ENCODE measurements at regions not wholly inside any gene's neighbourhood (a gene's known extent, or its start where the extent isn't known, plus 50 kb on each side); places are given as distances from the start of the nearest gene placed in this dataset.
"Not testable (repeated sequence)": the region's sequence is repeated elsewhere in the genome, so short reads cannot be mapped to it uniquely, and the experiment has no call there.

DNA sequence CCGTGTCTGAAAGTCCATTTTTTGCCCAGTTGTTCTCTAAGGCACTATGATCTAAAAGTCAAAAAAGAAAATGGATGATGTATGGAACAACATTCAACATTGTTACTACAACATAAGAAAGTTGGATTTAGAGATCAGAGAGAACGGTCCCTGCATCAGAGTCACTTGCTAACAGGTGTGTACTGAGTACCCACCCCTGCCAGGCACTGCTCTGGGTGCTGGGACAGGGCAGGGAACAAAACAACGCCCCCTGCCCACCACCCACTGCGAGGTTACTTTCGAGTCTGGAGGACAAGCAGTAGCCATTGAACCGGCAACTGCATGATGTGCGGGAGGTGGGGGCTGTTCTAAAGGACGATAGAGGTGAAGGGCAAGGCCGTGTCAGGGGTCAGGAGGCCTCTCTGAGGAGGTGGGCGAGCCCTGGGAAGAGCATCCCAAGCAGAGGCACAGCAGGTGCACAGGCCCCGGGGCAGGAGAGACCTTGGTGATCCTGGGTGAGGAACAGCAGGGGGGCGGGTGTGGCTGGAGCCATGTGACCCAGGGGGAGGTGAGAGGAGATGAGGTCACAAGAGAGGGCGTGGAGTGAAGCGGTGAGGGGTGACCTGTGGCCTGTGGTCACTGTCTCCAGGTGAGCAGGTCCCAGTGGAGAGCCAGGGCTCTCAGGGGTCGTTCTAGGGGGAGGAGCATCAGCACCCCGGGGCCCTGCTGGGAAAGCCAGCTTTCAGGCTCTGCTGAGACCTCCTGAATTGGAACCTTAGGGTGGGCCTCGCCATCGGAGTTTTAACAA lies 197.5 kb upstream of the SULF2 start:
- in situ Hi-C loops (cut with HindIII; ENCODE audit: low pct_ligation_motif_present, low pct_unique_long_range_greater_than_20kb, low sequenced_read_pairs) = no loop called here

DNA sequence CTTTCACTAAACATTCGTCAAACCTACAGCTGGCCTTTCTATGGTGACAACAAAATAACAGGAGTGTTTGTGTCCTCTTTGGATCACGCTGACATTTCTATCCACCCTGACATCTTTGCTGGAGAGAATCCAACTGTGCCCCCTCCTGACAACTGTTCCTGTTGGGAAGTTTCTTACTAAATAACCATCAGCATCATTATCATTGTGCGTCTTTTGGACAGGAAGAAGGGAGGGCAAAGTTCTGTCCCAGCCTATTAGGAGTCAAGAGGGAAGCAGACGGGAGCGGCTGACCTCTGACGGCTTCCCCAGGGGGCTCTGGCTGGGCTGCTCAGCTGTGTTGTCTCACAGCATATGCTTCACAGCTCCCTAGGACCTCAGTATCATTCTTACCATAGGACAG lies 195.9 kb upstream of the SULF2 start:
- no peak for DNase-seq
- in situ Hi-C loops (cut with HindIII; ENCODE audit: low pct_ligation_motif_present, low pct_unique_long_range_greater_than_20kb, low sequenced_read_pairs) = no loop called here

More for the DNA sequence above, 197.5 kb upstream of the SULF2 start:
- no peak for DNase-seq

DNA sequence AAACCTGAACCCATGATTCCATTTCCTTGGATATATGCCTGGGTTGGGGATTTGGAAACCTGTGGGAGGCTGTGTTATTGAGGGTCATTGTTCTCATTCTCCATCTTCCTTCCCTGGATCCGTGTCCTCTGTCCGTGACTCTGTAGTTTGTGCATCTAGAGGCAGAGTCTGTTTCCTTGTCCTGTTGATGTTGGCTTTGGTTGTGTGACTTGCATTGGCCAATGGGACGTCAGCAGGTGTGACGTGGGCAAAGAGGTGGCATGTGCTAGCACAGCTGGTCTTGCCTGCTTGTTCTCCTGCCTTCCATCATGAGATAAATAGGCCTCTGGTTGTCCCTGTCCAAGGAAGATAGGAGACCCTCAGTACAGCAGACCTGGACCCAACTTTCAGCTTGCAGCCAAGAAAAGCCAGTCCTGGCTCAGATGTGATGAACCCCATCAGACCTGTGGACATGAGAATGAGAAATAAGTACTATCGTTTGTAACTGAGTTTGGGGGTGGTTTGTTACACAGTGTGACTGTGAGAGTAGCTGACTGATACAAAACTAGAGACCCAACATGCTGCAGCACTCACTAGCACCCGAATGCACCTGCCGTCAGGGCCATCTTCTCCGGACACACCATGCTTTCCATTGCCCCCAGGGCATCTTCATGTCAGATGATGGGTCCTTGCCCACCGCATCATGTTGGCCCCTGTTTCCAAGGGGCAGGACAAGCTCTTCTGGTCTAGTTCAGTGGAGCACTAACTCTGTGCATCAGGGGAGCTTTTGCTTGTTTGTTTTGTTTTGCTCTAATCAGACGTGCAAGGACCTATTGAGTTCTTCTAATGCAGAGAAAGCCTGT lies 195.3 kb upstream of the SULF2 start:
- DNase-seq = no peak
- in situ Hi-C loops (cut with HindIII; ENCODE audit: low pct_ligation_motif_present, low pct_unique_long_range_greater_than_20kb, low sequenced_read_pairs) = no loop called here

DNA sequence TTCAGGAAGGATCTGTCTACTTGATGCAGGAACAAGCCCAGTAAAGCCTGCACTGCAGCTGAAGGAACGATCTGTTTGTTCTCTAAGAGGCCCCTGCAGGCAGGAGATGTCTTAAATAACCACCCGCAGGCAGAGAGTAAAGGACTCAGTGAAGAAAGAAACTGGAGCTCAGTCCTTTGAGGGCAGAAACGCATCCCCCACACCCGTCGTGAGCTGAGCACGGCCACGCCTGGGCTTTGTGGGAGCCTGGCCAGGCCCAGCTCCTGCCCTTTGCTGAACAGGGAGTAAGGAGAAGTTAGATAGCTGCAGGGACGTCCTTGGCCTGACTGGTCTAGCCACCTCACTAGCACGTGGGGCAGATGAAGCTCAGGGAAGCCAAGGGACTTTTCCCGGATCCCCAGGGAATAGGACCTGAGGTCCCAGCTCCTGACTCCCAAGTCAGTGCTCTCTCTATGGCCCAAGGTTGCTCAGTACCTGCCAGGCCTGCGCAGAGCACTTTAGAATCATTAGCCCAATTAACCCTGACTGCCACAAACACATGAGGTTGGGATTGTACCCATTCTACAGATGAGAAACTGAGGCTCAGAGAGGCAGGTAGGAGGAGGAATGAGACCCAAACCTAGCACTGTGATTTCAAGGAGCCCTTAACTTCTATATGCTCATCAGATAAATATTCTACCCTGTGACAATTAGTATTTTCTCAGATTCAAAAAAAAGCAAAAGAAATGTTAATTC lies 194.2 kb upstream of the SULF2 start:
- in situ Hi-C loops (cut with HindIII; ENCODE audit: low pct_ligation_motif_present, low pct_unique_long_range_greater_than_20kb, low sequenced_read_pairs); DNase-seq: not testable (repeated sequence)

DNA sequence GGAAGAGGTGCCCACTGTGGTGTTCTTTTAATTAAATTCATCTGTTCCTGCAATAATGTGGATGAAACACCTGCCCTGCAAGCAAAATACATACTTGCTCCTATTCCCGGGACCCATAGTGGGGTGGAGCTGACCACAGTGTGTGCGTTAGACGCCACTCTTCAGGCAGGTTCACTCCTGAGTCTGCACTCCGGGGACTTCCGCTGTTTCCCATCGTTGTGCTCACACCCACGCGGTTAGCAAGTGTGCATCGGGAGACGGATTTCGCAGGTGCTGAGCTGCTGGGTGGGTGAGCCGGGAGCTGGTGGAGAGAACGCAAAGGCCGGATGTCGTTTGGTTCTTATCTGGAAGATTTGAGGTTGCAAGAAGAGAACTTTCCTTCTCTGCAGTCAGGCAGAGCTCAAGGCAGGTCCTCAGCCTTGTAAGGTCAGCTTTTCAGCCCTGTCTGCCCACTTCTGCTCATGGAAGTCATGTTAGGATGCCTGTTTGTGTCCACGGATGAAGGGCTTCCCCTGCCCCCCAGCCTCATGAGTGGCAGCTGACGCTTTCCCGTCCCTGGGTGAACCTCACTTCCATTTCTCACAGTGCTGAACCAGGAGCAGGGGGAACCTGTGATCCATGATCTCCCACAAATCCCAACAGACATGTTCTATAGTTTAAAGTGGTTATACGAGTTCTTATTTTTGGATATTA lies 193.3 kb upstream of the SULF2 start:
- in situ Hi-C loops (cut with HindIII; ENCODE audit: low pct_ligation_motif_present, low pct_unique_long_range_greater_than_20kb, low sequenced_read_pairs); DNase-seq: not testable (repeated sequence)

DNA sequence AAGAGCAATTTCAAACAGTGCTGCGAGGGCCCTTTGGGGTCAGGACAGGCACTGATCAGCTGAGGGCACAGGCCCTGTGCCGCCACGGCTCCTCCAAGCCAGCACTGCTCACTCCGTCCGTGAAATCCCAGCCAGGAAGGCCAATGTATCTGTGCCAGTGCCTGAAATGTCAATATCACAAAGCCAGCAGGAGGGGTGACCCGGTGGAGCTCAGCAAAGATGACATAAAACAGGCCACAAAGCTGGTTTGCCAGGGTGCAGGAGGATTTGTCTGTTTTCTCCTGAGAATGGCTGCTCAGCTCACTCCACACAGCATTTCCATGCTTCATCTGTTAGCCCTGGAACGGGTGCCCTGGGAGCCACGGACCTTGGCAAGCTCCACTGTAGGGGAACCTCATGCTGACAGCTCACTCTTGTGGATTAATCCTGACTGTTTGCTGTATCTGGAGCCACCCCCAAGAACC lies 192.5 kb upstream of the SULF2 start:
- DNase-seq; in situ Hi-C loops (cut with HindIII; ENCODE audit: low pct_ligation_motif_present, low pct_unique_long_range_greater_than_20kb, low sequenced_read_pairs): not testable (repeated sequence)

DNA sequence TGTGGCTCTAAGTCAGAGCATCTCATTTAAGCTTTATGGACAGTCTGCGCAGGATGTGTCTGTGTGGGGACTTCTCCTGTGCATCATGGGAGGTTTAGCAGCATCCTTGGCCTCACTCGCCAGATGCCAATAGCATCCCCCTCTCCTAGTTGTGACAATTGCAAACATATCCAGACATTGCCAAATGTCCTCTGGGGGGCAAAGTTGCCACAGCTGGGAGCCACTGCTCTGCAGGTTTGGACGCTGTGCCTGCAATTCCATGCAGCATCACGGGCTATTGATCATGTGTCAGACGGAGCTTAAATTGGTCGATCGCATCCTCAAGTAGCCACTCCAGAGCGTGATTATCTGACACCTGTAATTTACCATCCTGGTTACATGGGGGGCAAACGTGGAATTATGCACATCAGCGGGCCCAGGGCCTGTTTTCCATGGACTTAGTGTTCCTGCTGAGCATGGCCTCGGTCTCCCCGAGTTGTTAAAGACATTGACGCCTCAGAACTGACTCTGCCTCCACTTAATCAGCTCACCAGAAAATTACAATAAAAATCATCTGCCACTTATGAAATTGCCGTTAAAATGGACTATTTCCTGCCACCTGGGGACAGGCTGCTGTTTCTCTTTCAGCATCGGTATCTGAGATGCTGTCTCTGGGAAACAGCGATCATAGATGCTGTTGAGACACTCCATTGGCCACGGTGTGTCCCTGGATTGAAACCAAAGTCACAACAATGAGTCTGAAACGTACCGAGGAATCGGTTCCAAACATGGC lies 191.9 kb upstream of the SULF2 start:
- DNase-seq; in situ Hi-C loops (cut with HindIII; ENCODE audit: low pct_ligation_motif_present, low pct_unique_long_range_greater_than_20kb, low sequenced_read_pairs): not testable (repeated sequence)

DNA sequence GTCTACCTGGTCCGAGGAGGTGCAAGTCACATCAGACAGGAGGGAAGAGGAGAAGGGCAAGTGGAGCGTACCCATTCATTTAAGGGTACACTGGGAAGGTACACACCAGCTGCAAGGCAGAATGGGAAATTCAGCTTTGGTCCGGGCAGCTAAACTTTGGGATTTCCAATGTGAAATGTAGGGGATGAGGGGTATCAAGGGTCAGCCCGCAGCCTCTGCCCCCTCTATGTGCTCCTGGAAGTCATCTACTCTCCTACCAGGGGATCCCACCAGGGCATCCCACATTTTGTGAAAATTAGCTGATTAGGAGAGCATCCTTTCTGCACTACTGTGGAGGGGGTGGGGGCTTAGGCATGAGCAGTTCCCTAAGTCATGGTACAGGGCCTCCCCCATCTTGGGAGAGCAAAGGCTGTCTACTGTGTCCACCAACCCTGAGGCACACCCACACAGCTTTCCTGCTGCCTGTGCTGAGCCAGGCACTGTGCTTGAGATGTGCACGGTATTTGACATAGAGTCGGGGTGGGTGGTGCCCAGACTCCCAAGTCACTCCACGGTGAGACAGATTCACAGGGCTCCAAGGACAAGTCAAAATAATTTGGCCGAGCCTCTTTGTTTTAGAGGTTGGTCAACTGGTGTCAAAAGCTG lies 189.1 kb upstream of the SULF2 start:
- DNase-seq = no peak
- in situ Hi-C loops (cut with HindIII; ENCODE audit: low pct_ligation_motif_present, low pct_unique_long_range_greater_than_20kb, low sequenced_read_pairs) = no loop called here

DNA sequence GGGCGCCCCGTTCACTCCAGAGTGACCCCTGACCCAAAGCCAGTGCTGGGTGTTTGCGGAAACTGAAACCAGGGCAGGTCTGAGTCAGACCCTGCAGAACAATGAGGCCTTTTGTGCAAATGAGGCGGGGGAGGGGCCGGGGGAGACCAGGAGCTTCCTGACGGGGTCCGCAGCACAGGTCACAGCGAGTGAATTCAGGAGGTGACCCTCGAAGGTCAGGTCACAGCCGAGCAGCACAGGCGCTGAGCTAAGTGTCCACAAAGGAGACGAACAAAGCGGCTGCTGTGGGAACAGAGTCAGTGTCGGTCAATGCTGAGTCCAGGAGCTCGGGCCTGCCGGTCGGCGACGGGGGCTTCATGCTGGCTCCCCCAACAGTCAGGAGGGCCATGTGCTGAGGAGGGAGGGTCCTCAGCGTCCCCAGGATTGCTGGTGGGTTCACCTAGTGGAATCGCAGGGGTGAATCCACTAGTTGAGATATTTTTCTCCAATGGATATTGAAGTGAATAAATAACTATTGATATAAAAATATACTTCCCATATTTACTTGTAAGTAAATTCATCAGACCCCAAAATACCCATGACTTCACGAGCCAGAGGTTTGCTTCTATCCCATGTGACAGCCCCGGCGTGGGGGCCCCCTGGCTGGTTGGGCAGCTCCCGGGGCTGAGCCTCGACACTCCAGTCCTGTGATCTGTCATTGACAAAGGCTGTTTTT lies 188.4 kb upstream of the SULF2 start:
- in situ Hi-C loops (cut with HindIII; ENCODE audit: low pct_ligation_motif_present, low pct_unique_long_range_greater_than_20kb, low sequenced_read_pairs) = no loop called here
- no peak for DNase-seq

DNA sequence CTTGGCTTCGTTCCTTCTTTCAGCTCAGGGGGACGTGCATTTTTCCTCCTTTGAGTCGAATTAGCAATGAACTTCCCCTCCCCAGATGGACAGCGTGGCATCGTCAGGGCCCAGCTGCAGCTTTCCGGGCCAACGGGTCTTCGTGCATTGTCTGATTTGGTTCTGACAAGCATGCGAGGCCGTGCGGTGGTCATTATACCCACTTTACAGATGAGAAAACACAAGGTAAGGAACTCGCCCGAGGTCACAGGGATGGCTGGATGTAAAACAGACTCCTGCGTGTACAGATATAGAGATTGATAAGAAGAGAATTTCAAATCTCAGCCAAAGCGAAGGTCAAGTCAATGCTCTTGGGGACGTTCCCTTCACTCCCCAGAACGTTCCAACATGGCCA lies 187.6 kb upstream of the SULF2 start:
- DNase-seq = no peak
- in situ Hi-C loops (cut with HindIII; ENCODE audit: low pct_ligation_motif_present, low pct_unique_long_range_greater_than_20kb, low sequenced_read_pairs) = no loop called here

DNA sequence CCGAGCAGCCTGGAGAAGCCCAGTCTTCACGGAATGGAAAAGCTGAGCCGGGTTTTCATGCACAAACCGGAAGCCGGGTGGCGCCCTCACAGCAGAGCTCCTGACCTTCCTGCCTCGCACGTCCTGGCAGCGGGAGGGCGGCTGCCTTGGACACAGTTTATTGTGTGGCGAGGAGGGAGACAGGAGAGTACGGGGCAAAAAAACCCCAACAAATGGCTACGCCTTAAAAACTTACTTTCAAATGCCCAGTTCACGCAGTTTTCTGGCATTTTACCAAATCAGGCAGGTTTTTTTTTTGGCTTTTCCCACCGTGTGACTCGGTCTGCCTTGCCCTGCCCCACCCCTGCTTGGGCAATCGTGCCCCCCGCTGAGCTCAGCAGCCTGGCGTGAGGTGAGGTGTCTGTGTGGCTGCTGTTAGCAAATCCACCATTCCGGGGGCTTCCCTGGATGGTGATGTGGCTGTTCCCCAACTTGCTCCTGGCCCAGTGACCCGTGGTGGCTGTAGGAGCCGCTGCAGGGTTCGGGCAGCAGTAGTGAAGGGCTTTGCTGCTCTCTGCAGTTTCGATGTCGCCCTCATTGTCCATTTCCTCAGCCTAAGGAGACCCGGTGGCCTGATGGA lies 187.1 kb upstream of the SULF2 start:
- in situ Hi-C loops (cut with HindIII; ENCODE audit: low pct_ligation_motif_present, low pct_unique_long_range_greater_than_20kb, low sequenced_read_pairs) = not testable (repeated sequence)

DNA sequence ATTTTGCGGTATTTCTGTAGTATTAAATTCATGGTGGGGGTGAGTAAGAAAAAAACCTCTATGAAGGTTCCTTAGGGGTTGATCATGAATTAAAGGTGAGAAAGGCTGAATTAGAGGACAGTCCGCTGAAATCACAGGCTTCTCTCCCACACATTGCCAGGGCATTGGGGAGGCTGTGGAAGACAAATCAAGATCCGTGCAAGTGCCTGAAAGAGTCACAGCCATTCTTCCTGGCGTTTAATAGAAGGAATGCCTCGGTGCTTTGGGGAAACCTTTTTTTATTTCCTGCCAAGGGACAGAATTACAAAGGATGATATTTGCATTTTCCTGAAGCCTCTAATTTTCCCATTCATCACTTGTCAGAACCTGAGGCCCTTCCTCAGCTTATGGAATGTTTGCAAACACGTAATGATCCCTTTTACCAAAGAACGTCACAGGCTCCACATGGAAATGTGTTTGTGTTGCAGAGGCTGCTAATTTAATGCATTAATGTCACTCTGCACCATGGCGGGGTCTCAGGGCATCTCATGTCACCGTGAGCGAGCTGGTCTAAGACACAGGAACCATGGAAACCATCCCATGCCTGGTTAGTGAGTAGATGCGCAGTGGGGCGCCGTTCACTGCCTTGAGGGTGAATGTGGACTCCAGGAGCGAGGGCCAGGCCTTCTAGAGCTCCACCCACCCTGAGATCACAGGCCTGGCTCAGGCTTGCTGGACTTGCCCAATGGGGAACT lies 185.9 kb upstream of the SULF2 start:
- in situ Hi-C loops (cut with HindIII; ENCODE audit: low pct_ligation_motif_present, low pct_unique_long_range_greater_than_20kb, low sequenced_read_pairs) = no loop called here
- no peak for DNase-seq

More for the DNA sequence above, 187.1 kb upstream of the SULF2 start:
- not testable (repeated sequence) for DNase-seq

DNA sequence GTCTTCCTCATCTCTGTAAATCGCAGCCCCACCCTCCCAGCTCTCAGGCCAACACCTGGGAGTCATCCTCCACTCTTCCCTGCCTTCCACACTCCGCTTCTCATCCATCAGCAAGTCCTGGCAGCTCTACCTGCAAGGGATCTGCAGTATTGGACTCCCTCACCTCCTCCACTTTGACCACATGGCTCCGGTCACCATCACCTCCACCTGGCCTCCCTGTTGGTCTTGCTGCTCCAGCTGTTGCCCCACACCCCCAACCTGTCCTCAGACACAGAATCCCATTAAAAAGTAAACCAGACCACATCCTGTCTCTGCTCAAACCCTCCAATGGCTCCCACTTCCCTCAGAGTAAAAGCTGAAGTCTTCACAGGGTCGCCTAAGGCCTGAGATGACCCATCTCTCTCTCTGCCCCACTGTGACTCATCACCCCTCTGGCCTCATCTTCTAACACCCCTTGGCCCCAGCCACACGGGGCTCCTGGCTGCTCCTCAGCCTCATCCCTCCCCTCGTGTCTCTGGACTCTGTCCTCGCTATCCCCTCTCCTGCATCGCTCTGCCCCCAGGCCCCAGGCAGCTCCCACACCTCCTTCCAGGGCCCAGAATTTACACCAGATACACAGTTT lies 185.1 kb upstream of the SULF2 start:
- DNase-seq = peak; percentile 7

DNA sequence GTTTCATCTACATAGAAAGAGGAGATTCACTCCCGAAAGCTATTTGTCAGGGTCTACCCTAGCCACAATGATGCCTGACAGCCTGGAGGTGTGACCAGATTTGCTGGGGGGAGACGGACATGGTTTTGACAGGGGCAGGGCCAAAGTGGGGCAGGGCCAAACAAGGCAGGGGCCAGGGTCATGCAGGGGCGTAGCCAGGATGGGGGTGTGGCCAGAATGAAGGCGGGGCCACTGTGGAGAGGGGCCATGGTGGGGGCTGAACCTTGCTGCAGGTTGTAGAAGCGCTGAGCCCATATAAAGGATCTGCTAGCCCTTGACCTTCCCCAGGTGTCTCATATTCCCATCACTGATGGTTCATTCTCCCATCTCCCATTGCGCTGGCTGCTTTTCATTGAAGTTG lies 184.1 kb upstream of the SULF2 start:
- DNase-seq = no peak
- in situ Hi-C loops (cut with HindIII; ENCODE audit: low pct_ligation_motif_present, low pct_unique_long_range_greater_than_20kb, low sequenced_read_pairs) = no loop called here

More for the DNA sequence above, 185.1 kb upstream of the SULF2 start:
- in situ Hi-C loops (cut with HindIII; ENCODE audit: low pct_ligation_motif_present, low pct_unique_long_range_greater_than_20kb, low sequenced_read_pairs) = no loop called here

DNA sequence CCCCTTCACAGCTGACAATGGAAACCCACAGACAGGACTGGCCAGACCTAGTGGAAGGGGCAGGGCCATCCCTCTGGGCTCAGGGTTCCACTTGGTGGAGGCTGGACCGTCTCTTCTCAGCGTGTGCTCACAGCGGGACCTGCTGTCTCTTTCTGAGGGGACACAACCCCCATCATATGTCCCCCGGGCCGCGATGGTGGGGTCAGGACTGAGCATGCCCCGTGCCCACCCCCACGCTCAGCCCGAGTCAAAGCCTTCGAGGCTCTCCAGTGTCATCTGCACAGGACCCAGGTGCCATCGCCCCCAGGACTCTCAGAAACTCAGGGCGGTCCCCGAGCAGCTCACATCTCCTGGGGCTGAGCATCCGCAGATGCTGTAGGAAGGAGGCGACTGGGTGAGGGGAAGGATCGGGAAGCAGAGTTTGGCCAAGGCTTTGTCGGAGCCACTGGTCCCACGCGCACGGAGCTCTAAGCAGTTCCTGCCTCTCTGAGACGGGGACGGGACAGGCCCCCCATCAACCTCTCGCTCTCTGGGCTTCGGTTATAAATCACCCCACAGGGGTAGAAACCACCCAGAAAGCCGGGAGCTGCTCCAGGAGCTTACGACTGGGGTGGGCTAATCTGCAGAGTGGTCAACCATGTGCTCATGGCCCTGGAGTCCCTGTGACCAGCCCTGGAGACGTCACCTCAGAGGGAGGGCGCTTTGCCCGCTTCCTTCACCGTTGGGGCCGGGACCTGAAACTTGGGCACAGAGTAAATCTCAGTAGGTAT lies 183.4 kb upstream of the SULF2 start:
- in situ Hi-C loops (cut with HindIII; ENCODE audit: low pct_ligation_motif_present, low pct_unique_long_range_greater_than_20kb, low sequenced_read_pairs) = no loop called here
- DNase-seq = no peak
